ENCODE measurements at regions not wholly inside any gene's neighbourhood (a gene's known extent, or its start where the extent isn't known, plus 50 kb on each side); places are given as distances from the start of the nearest gene placed in this dataset.

DNA sequence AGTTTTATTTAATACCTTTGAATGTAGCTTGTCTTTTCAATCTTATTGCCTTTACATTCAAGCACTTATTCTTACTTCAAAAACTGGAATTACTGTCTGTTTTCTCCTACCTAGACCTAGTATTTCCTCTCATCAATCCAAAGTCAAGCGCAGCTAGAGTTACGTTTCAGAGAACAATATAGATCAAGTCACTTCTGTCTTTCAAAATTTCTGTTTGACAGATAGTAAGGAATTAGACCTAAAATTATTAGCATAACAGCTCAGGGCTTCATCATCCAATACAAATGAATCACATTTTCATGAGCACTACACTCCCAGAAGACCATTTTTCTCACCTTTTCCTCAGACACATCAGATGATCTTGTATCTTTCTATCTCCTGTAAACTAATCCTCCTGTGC is 170.6 kb downstream of the CCDC59 start:
- Histone ChIP-seq H3K4me1 (no peaks in the 10 kb centered on the region), H3K36me3 (no peaks in the 10 kb centered on the region), H3K27ac (no peak overlapping the region), H3K4me3 (replicated peaks in 1 of 3) (no peak overlapping the region), H3K27me3 (no peaks in the 10 kb centered on the region), H3K9me3 (no peaks in the 10 kb centered on the region)
- no peak for DNase-seq
- no peak for TF ChIP-seq POLR2A (IDR thresholded peaks at IDR 0.05)
- TF ChIP-seq, protein P1, sequence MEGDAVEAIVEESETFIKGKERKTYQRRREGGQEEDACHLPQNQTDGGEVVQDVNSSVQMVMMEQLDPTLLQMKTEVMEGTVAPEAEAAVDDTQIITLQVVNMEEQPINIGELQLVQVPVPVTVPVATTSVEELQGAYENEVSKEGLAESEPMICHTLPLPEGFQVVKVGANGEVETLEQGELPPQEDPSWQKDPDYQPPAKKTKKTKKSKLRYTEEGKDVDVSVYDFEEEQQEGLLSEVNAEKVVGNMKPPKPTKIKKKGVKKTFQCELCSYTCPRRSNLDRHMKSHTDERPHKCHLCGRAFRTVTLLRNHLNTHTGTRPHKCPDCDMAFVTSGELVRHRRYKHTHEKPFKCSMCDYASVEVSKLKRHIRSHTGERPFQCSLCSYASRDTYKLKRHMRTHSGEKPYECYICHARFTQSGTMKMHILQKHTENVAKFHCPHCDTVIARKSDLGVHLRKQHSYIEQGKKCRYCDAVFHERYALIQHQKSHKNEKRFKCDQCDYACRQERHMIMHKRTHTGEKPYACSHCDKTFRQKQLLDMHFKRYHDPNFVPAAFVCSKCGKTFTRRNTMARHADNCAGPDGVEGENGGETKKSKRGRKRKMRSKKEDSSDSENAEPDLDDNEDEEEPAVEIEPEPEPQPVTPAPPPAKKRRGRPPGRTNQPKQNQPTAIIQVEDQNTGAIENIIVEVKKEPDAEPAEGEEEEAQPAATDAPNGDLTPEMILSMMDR (IDR thresholded peaks at IDR 0.05): no peak
- whole genome bisulfite sequencing, 2 donors: 93 to 97% methylated on average over 2 of the region's 2 CpGs
- intact Hi-C loops (cut with DNase I): no loop called here

DNA sequence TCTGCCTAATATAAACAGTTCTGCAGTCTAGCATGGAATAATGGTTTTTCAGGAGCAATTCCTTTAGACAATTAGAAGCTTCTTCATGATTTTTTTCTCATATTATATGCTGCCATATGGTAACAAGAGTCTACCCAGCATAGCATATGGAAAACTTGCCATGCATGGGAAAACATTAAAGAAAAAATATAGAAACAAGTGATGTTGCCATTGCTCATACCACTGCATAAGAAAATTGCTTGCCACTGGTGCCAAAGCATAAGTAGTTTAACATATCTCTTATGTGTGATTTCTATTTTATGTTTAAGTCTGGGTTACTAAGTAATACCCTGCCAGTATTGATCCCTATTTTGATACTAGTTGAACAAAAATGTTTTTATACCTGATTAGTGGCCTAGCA is 171.2 kb downstream of the CCDC59 start:
- intact Hi-C loops (cut with DNase I): no loop called here
- no peak for DNase-seq
- Histone ChIP-seq H3K27ac (no peak overlapping the region), H3K4me1 (no peaks in the 10 kb centered on the region), H3K4me3 (replicated peaks in 1 of 3) (no peak overlapping the region), H3K27me3 (no peaks in the 10 kb centered on the region), H3K9me3 (no peaks in the 10 kb centered on the region), H3K36me3 (no peaks in the 10 kb centered on the region)
- TF ChIP-seq, protein P1 (IDR thresholded peaks at IDR 0.05): no peak
- no peak for TF ChIP-seq POLR2A (IDR thresholded peaks at IDR 0.05)

DNA sequence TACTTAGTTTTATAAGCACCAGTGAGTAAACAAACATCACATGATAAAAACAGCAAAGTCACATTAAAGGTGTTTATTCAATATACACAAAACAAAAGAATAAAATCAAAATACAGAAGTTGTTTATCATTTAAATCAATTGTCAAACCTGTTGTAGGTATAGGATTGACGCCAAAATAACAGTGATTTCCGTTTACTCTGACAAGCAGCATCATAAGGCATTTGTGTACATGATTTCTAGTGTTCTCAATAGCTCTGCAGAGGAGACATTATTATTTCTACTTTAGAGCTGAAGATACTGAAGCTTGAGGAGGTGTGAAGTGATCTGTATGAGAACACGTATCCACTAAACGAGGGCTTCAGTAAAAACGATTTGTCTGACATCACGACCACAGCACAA is 171.9 kb downstream of the CCDC59 start:
- TF ChIP-seq, protein P1 (IDR thresholded peaks at IDR 0.05): no peak
- no peak for TF ChIP-seq POLR2A (IDR thresholded peaks at IDR 0.05)
- Histone ChIP-seq H3K9me3 (no peaks in the 10 kb centered on the region), H3K27ac (no peak overlapping the region), H3K36me3 (no peaks in the 10 kb centered on the region), H3K27me3 (no peaks in the 10 kb centered on the region), H3K4me3 (replicated peaks in 1 of 3) (no peak overlapping the region), H3K4me1 (no peaks in the 10 kb centered on the region)
- WGBS, 2 donors: 84 to 86% methylated on average over 6 of the region's 6 CpGs
- intact Hi-C loops (cut with DNase I): no loop called here
- DNase-seq: no peak

DNA sequence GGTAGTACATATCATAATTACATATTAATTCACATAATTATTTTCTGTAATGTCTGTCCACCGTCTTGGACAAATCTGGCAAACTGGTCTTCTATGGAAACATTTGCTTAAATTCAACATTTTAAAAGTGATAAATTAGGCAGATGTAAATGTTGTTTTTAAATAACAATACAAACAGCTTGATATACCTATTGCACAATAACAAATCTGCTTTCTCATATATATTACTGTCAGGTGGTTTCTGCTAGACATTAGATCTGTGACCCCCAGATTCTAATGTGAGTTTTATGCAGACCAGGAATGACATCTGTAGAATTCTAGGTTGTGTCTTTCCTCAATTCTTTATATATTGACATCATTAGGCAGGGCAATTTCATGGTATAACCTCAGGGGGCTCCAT is 173.3 kb downstream of the CCDC59 start:
- DNase-seq: no peak
- 89 to 93% methylated on average over 1 of the region's 1 CpG for WGBS, 2 donors
- TF ChIP-seq, protein P1 (IDR thresholded peaks at IDR 0.05): no peak
- TF ChIP-seq POLR2A (IDR thresholded peaks at IDR 0.05): no peak

GRCh38 chr12:82182601-82183190 is 175.5 kb downstream of the CCDC59 start:
- Histone ChIP-seq H3K36me3 (no peaks in the 10 kb centered on the region), H3K4me1 (no peaks in the 10 kb centered on the region), H3K27me3 (no peaks in the 10 kb centered on the region), H3K27ac (no peak overlapping the region), H3K9me3 (no peaks in the 10 kb centered on the region), H3K4me3 (replicated peaks in 1 of 3) (no peak overlapping the region)
- WGBS, 2 donors: 70 to 76% methylated on average over 4 of the region's 4 CpGs
- TF ChIP-seq POLR2A (IDR thresholded peaks at IDR 0.05): no peak
- intact Hi-C loops (cut with DNase I): no loop called here
- DNase-seq: no peak

More for the DNA sequence above, 173.3 kb downstream of the CCDC59 start:
- Histone ChIP-seq H3K27ac (no peak overlapping the region), H3K36me3 (no peaks in the 10 kb centered on the region), H3K4me1 (no peaks in the 10 kb centered on the region), H3K27me3 (no peaks in the 10 kb centered on the region), H3K9me3 (no peaks in the 10 kb centered on the region), H3K4me3 (replicated peaks in 1 of 3) (no peak overlapping the region)
- intact Hi-C loops (cut with DNase I): no loop called here

Data from thyroid gland (tissue), 4 donors.